Endothelial cell of umbilical vein (primary cell): ENCODE measurements at regions not wholly inside any gene's neighbourhood (a gene's known extent, or its start where the extent isn't known, plus 50 kb on each side); places are given as distances from the start of the nearest gene placed in this dataset.

Experiments used
- BruUV-seq: library from RNA; stranded (reverse); fragments of 400-500 nt; replicated peaks from 2 replicates; lab custom pipeline; 2021; lab: Mats Ljungman, UMichigan
- CTCF ChIA-PET: fragments of 300-600, 350-600 bp; sonication (Branson Sonifier 250); formaldehyde crosslinking; loops from one replicate; lab custom pipeline; 2021; ENCODE audit warnings: antibody characterized with exemption, inconsistent platforms; lab: Charles Lee
- POLR2A ChIA-PET: fragments of 300-600, 350-600 bp; sonication (Branson Sonifier 250); formaldehyde crosslinking; loops from one replicate; lab custom pipeline; 2021; ENCODE audit warnings: antibody characterized with exemption, inconsistent platforms; lab: Charles Lee
- DNase-seq: peaks from one replicate; pipeline ENCODE4 v3.0.0-alpha.2; 2011; ENCODE audit warnings: low read depth, low spot score
- FAIRE-seq: peaks from 2 replicates; lab custom pipeline; 2011; peaks lifted over from hg19 to GRCh38; lab: Jason Lieb, UNC
- H2AFZ ChIP-seq: 2 replicates; pipeline ENCODE4 v1.6.0; 2012; ENCODE audit warnings: low read depth, low read length, control low read depth, inconsistent platforms
- H3K27ac ChIP-seq: 2 replicates; pipeline ENCODE4 v1.5.1; 2011; ENCODE audit warnings: low read depth, mild to moderate bottlenecking, control low read depth, low read length, moderate library complexity; ENCODE audit not compliant: insufficient read depth
- H3K27me3 ChIP-seq, 2 experiments: 2 replicates each; pipeline versions ENCODE4 v1.6.0 to v1.6.1; 2011; ENCODE audit warnings: low read length in 2 of 2, mixed read lengths in 1 of 2; ENCODE audit not compliant: control insufficient read depth in 2 of 2, insufficient read depth in 2 of 2
- H3K36me3 ChIP-seq, 2 experiments: 2 replicates in 1 of 2; 3 replicates in 1 of 2; pipeline ENCODE4 v1.5.1; 2011; ENCODE audit warnings: low read length in 2 of 2, mild to moderate bottlenecking in 1 of 2, moderate library complexity in 1 of 2; ENCODE audit not compliant: control insufficient read depth in 2 of 2, insufficient read depth in 2 of 2; ENCODE audit errors: extremely low read depth in 1 of 2
- H3K4me1 ChIP-seq: 3 replicates; pipeline ENCODE4 v1.5.1; 2011; ENCODE audit warnings: mild to moderate bottlenecking, low read length; ENCODE audit not compliant: control insufficient read depth, insufficient read depth; ENCODE audit errors: extremely low read depth
- H3K4me2 ChIP-seq: 2 replicates; pipeline ENCODE4 v1.6.1; 2011; ENCODE audit warnings: low read length, control low read depth, mixed read lengths; ENCODE audit not compliant: insufficient read depth
- H3K4me3 ChIP-seq, 3 experiments: fragments of 200-600 bp in 1 of 3; sonication (generic), shearing (Covaris generic) in 1 of 3; replicated peaks in 1 of 3; 2 replicates each; pipeline ENCODE4 v1.5.1; 2011 to 2016; ENCODE audit warnings: control low read depth in 3 of 3, low read length in 3 of 3, mild to moderate bottlenecking in 2 of 3, inconsistent platforms in 1 of 3, low read depth in 1 of 3, moderate library complexity in 1 of 3; ENCODE audit not compliant: insufficient read depth in 1 of 3
- H3K79me2 ChIP-seq: 2 replicates; pipeline ENCODE4 v1.6.0; 2012; ENCODE audit warnings: low read length, inconsistent platforms; ENCODE audit not compliant: control insufficient read depth, insufficient read depth
- H3K9ac ChIP-seq: replicated peaks from 2 replicates; pipeline ENCODE3; 2011; ENCODE audit warnings: low read length, control low read depth; ENCODE audit not compliant: insufficient read depth; ENCODE audit errors: extremely low read depth
- H3K9me1 ChIP-seq: replicated peaks from 3 replicates; pipeline ENCODE4 v1.6.0; 2011; ENCODE audit warnings: mild to moderate bottlenecking, low read length; ENCODE audit not compliant: control insufficient read depth, insufficient read depth; ENCODE audit errors: extremely low read depth
- H3K9me3 ChIP-seq: replicated peaks from 2 replicates; pipeline ENCODE4 v1.5.1; 2012; ENCODE audit warnings: low read length, inconsistent platforms; ENCODE audit not compliant: control insufficient read depth, insufficient read depth
- H4K20me1 ChIP-seq: replicated peaks from 2 replicates; pipeline ENCODE3; 2011; ENCODE audit warnings: mild to moderate bottlenecking, low read length; ENCODE audit not compliant: control insufficient read depth, insufficient read depth; ENCODE audit errors: extremely low read depth
- CTCF ChIP-seq, 2 donors: IDR thresholded peaks; 1 replicate in 1 of 2; 2 replicates in 1 of 2; pipeline ENCODE4 v1.5.1; 2011; ENCODE audit warnings: low read length in 2 of 2, mild to moderate bottlenecking in 2 of 2, moderate library complexity in 2 of 2, control low read depth in 1 of 2, inconsistent platforms in 1 of 2, low read depth in 1 of 2; ENCODE audit not compliant: insufficient read depth in 1 of 2; ENCODE audit errors: extremely low read depth in 1 of 2
- EZH2 ChIP-seq: IDR thresholded peaks from 2 replicates; pipeline ENCODE4 v1.6.1; 2012; ENCODE audit warnings: borderline replicate concordance, low read depth, mild to moderate bottlenecking, moderate library complexity, low read length, inconsistent platforms; ENCODE audit not compliant: severe bottlenecking
- FOS ChIP-seq: IDR thresholded peaks from 2 replicates; pipeline ENCODE4 v1.6.1; 2011; ENCODE audit warnings: mild to moderate bottlenecking, low read length, moderate library complexity, borderline replicate concordance; ENCODE audit not compliant: insufficient read depth
- GATA2 ChIP-seq: IDR thresholded peaks from 2 replicates; pipeline ENCODE4 v1.7.0; 2011; ENCODE audit warnings: low read depth, mild to moderate bottlenecking, moderate library complexity, mixed read lengths, low read length; ENCODE audit not compliant: insufficient read length, insufficient read depth
- JUN ChIP-seq: IDR thresholded peaks from 2 replicates; pipeline ENCODE4 v1.6.1; 2011; ENCODE audit warnings: borderline replicate concordance, low read depth; ENCODE audit not compliant: insufficient read length, insufficient read depth
- MYC ChIP-seq: IDR thresholded peaks from one replicate; pipeline ENCODE4 v1.6.1; 2011; ENCODE audit warnings: mild to moderate bottlenecking, low read depth, low read length
- POLR2A ChIP-seq: IDR thresholded peaks from 2 replicates; pipeline ENCODE4 v1.6.1; 2012; ENCODE audit warnings: low read depth, mild to moderate bottlenecking, control low read depth, low read length
- POLR2AphosphoS5 ChIP-seq: IDR thresholded peaks from 2 replicates; pipeline ENCODE4 v1.6.1; 2012; ENCODE audit warnings: low read depth, mild to moderate bottlenecking, control low read depth, low read length, moderate library complexity; ENCODE audit not compliant: insufficient read depth
- dilution Hi-C: fragments of 300-500 bp; cut with MboI; formaldehyde crosslinking; loops from one replicate; pipeline ENCODE4 v1.15.0; 2019; ENCODE audit warnings: low sequenced_read_pairs; ENCODE audit not compliant: extremely low pct_ligation_motif_present
- intact Hi-C: fragments of 100-400 bp; cut with micrococcal nuclease; formaldehyde crosslinking; loops from one replicate; pipeline ENCODE4 v1.10.0; 2022
- TF ChIP-seq, protein P1 (sequence below): IDR thresholded peaks from 2 replicates; pipeline ENCODE4 v1.6.1; 2011; ENCODE audit not compliant: insufficient read depth, insufficient read length

- ChIA-PET POLR2A (no interaction called here), CTCF (interaction anchor here (1.0 kb wide), 1 partner anchor 10 kb away, joined by 3 read pairs; no protein-coding TSS in a partner anchor)
- no peaks in the 10 kb centered on the region for H3K36me3 ChIP-seq
- no peaks in the 10 kb centered on the region for H3K9me1 ChIP-seq
- BruUV-seq = no TSS peak
- H3K4me3 ChIP-seq = no peak overlapping the region
- dilution Hi-C loops (no loop called here), intact Hi-C loops (no loop called here)
- H3K27me3 ChIP-seq = peaks cover 0 to 6% of the 10 kb centered on the region in 2 experiments
- FAIRE-seq (no peak), DNase-seq (no peak)
- no peaks in the 10 kb centered on the region for H3K4me1 ChIP-seq
- no peak overlapping the region for H2AFZ ChIP-seq
- no peak overlapping the region for H3K27ac ChIP-seq
- no peak overlapping the region for H3K9ac ChIP-seq
- H3K4me2 ChIP-seq = no peak overlapping the region
- no peaks in the 10 kb centered on the region for H4K20me1 ChIP-seq
- H3K79me2 ChIP-seq = no peaks in the 10 kb centered on the region
- H3K9me3 ChIP-seq = no peaks in the 10 kb centered on the region
- TF ChIP-seq, protein P1, sequence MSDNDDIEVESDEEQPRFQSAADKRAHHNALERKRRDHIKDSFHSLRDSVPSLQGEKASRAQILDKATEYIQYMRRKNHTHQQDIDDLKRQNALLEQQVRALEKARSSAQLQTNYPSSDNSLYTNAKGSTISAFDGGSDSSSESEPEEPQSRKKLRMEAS = no peak
- TF ChIP-seq GATA2 (no peak), MYC (no peak), CTCF (IDR thresholded peaks at IDR 0.05; ENCODE audit: extremely low read depth in 1 of 2, insufficient read depth in 1 of 2, low read depth in 1 of 2, low read length in 2 of 2) (no peak), POLR2AphosphoS5 (no peak), EZH2 (no peak), FOS (no peak), JUN (no peak), POLR2A (no peak)
Observed at GRCh38 chr14:76271041-76271755, 104.7 kb upstream of the ESRRB start.
